Progenitor cell of endocrine pancreas (in vitro differentiated cells): ENCODE measurements at regions not wholly inside any gene's neighbourhood (a gene's known extent, or its start where the extent isn't known, plus 50 kb on each side); places are given as distances from the start of the nearest gene placed in this dataset.

Source experiments
- DNase-seq: peaks from one replicate; pipeline ENCODE4 v3.0.0; 2021; ENCODE audit warnings: low spot score; ENCODE audit not compliant: unreplicated experiment
- H3K27ac Mint-ChIP-seq: 2 replicates; pipeline ENCODE4 v1.8.0; 2021; ENCODE audit warnings: mild to moderate bottlenecking, moderate library complexity, mixed read lengths
- H3K27me3 Mint-ChIP-seq: 2 replicates; pipeline ENCODE4 v1.8.0; 2021; ENCODE audit warnings: mixed read lengths
- H3K36me3 Mint-ChIP-seq: 2 replicates; pipeline ENCODE4 v1.8.0; 2022; ENCODE audit warnings: mixed read lengths; ENCODE audit not compliant: insufficient read depth
- H3K4me1 Mint-ChIP-seq: 2 replicates; pipeline ENCODE4 v1.8.0; 2021; ENCODE audit warnings: low read depth, mixed read lengths
- H3K4me3 Mint-ChIP-seq: 2 replicates; pipeline ENCODE4 v1.8.0; 2021; ENCODE audit warnings: low read depth, mild to moderate bottlenecking, moderate library complexity, mixed read lengths
- H3K9me3 Mint-ChIP-seq: 2 replicates; pipeline ENCODE4 v1.8.0; 2021; ENCODE audit warnings: low read depth, mixed read lengths
- CTCF ChIP-seq: fragments of 200-600 bp; sonication (generic); IDR thresholded peaks from one replicate; pipeline ENCODE4 v1.5.0; 2021; ENCODE audit warnings: antibody characterized with exemption, mild to moderate bottlenecking; ENCODE audit not compliant: unreplicated experiment

- no peak for TF ChIP-seq CTCF
- Mint-ChIP-seq H3K27me3 (peaks cover 3% of the 10 kb centered on the region), H3K4me3 (no peak overlapping the region), H3K36me3 (no peaks in the 10 kb centered on the region), H3K4me1 (no peaks in the 10 kb centered on the region), H3K9me3 (no peaks in the 10 kb centered on the region), H3K27ac (no peak overlapping the region)
- DNase-seq: no peak
Measured at GRCh38 chr5:61215996-61216395, 53.7 kb upstream of the SMIM15 start.

- no peaks in the 10 kb centered on the region for H3K36me3 Mint-ChIP-seq
- H3K27me3 Mint-ChIP-seq: peaks cover 3% of the 10 kb centered on the region
- H3K27ac Mint-ChIP-seq: no peak overlapping the region
- DNase-seq: no peak
- H3K9me3 Mint-ChIP-seq: no peaks in the 10 kb centered on the region
- no peaks in the 10 kb centered on the region for H3K4me1 Mint-ChIP-seq
- H3K4me3 Mint-ChIP-seq: no peak overlapping the region
- no peak for TF ChIP-seq CTCF
Measured at GRCh38 chr5:61216741-61217140, 54.5 kb upstream of the SMIM15 start.

GRCh38 chr5:61217214-61217613 lies 54.9 kb upstream of the SMIM15 start:
- Mint-ChIP-seq H3K27me3 (peaks cover 3% of the 10 kb centered on the region), H3K4me1 (no peaks in the 10 kb centered on the region), H3K9me3 (no peaks in the 10 kb centered on the region), H3K36me3 (no peaks in the 10 kb centered on the region), H3K27ac (no peak overlapping the region), H3K4me3 (no peak overlapping the region)
- DNase-seq: no peak
- no peak for TF ChIP-seq CTCF

- H3K4me3 Mint-ChIP-seq: no peak overlapping the region
- H3K27ac Mint-ChIP-seq: no peak overlapping the region
- no peak for DNase-seq
- H3K9me3 Mint-ChIP-seq: peaks cover 4% of the 10 kb centered on the region
- TF ChIP-seq CTCF: no peak
- H3K27me3 Mint-ChIP-seq: no peaks in the 10 kb centered on the region
- H3K4me1 Mint-ChIP-seq: peaks cover 3% of the 10 kb centered on the region
- H3K36me3 Mint-ChIP-seq: no peaks in the 10 kb centered on the region
Measured at GRCh38 chr5:61228229-61228628, 66.0 kb upstream of the SMIM15 start.

- no peaks in the 10 kb centered on the region for H3K36me3 Mint-ChIP-seq
- peaks cover 4% of the 10 kb centered on the region for H3K9me3 Mint-ChIP-seq
- H3K4me1 Mint-ChIP-seq: peaks cover 3% of the 10 kb centered on the region
- no peak for DNase-seq
- no peaks in the 10 kb centered on the region for H3K27me3 Mint-ChIP-seq
- H3K4me3 Mint-ChIP-seq: no peak overlapping the region
- TF ChIP-seq CTCF: no peak
- no peak overlapping the region for H3K27ac Mint-ChIP-seq
Measured at GRCh38 chr5:61228691-61229280, 66.5 kb upstream of the SMIM15 start.
